Endodermal cell (in vitro differentiated cells): ENCODE measurements at regions not wholly inside any gene's neighbourhood (a gene's known extent, or its start where the extent isn't known, plus 50 kb on each side); places are given as distances from the start of the nearest gene placed in this dataset.

Experiments
- DNase-seq: peaks from one replicate; pipeline ENCODE4 v3.0.0-alpha.2; 2017
- H3K27ac ChIP-seq: 2 replicates; pipeline ENCODE4 v1.5.1; 2013; ENCODE audit warnings: mild to moderate bottlenecking, low read depth, low read length, moderate library complexity
- H3K27me3 ChIP-seq: 2 replicates; pipeline ENCODE4 v1.6.1; 2013; ENCODE audit warnings: mild to moderate bottlenecking, low read length, moderate library complexity; ENCODE audit not compliant: insufficient read depth, control insufficient read depth, poor library complexity, severe bottlenecking
- H3K36me3 ChIP-seq: 2 replicates; pipeline ENCODE4 v1.7.0; 2013; ENCODE audit warnings: mild to moderate bottlenecking, low read length, moderate library complexity; ENCODE audit not compliant: control insufficient read depth, insufficient read depth
- H3K4me1 ChIP-seq: one replicate; pipeline ENCODE4 v1.7.0; 2013; ENCODE audit warnings: low read length; ENCODE audit not compliant: control insufficient read depth, insufficient read depth
- H3K4me3 ChIP-seq: 2 replicates; pipeline ENCODE4 v1.5.1; 2013; ENCODE audit warnings: mild to moderate bottlenecking, low read length, moderate library complexity
- H3K9ac ChIP-seq: 2 replicates; pipeline ENCODE4 v1.6.1; 2013; ENCODE audit warnings: mild to moderate bottlenecking, low read length, moderate library complexity; ENCODE audit not compliant: poor library complexity, severe bottlenecking; ENCODE audit errors: extremely low read depth
- H3K9me3 ChIP-seq: 2 replicates; pipeline ENCODE4 v1.6.1; 2013; ENCODE audit warnings: mild to moderate bottlenecking, low read length, moderate library complexity; ENCODE audit not compliant: control insufficient read depth
- H3K27ac Mint-ChIP-seq: 2 replicates; pipeline ENCODE4 v1.8.0; 2020; ENCODE audit warnings: mixed read lengths
- H3K27me3 Mint-ChIP-seq: 2 replicates; pipeline ENCODE4 v1.8.0; 2021; ENCODE audit warnings: mild to moderate bottlenecking, mixed read lengths; ENCODE audit not compliant: insufficient read depth
- H3K36me3 Mint-ChIP-seq: 2 replicates; pipeline ENCODE4 v1.8.0; 2020; ENCODE audit warnings: low read depth, mixed read lengths
- H3K4me1 Mint-ChIP-seq: 2 replicates; pipeline ENCODE4 v1.8.0; 2020; ENCODE audit warnings: mixed read lengths
- H3K4me3 Mint-ChIP-seq: 2 replicates; pipeline ENCODE4 v1.8.0; 2020; ENCODE audit warnings: mild to moderate bottlenecking, moderate library complexity, mixed read lengths
- H3K9me3 Mint-ChIP-seq: 2 replicates; pipeline ENCODE4 v1.8.0; 2020; ENCODE audit warnings: mild to moderate bottlenecking, mixed read lengths
- WGBS, 2 experiments: methylation state at CpG; one replicate each; pipeline versions ENCODE4 v1.1.5 to v1.1.7; 2013; ENCODE audit warnings: missing lambda C conversion rate in 2 of 2, mixed read lengths in 1 of 2; ENCODE audit not compliant: insufficient coverage in 1 of 2, insufficient read length in 1 of 2; 5-methylcytosine and 5-hydroxymethylcytosine counted together
- TF ChIP-seq, protein P1 (sequence below): fragments of 200-600 bp; sonication (generic); conservative IDR thresholded peaks from 2 replicates; pipeline ENCODE4 v1.5.0; 2021; ENCODE audit warnings: antibody characterized with exemption, mild to moderate bottlenecking

DNA sequence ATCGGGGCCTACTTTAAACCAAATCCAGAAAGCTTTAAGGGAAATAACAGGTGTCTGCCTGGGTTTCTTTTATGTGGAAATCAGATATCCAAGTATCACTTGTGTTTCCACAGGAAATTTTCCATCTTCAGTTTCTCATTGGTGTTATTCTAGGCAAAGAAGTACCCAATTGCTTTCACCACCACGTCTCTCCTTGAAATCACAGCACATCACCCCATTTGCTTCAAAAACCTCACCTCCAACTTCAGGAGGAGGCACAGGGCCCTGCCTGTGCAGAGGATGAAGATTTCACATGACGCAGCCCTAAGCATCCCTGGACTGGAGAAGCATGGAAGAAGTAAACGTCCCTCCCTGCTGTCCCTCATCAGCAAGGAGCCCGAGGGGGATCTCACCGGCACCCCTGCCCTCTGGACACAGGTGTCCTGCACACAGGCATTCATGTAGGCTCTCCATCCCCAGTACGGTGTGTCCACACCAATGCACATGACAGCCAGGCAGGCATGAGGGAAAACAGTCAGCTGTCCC is 182.3 kb downstream of the TBXT start:
- Mint-ChIP-seq H3K27ac (no peak overlapping the region), H3K27me3 (peaks cover 92% of the 10 kb centered on the region), H3K4me1 (peaks cover 17% of the 10 kb centered on the region), H3K9me3 (no peaks in the 10 kb centered on the region), H3K4me3 (no peak overlapping the region), H3K36me3 (no peaks in the 10 kb centered on the region)
- H3K4me1 ChIP-seq = no peaks in the 10 kb centered on the region
- 81 to 90% methylated on average over 4 to 7 of the region's 7 CpGs for WGBS, 2 experiments
- no peak overlapping the region for H3K4me3 ChIP-seq
- no peaks in the 10 kb centered on the region for H3K36me3 ChIP-seq
- DNase-seq = no peak
- TF ChIP-seq, protein P1, sequence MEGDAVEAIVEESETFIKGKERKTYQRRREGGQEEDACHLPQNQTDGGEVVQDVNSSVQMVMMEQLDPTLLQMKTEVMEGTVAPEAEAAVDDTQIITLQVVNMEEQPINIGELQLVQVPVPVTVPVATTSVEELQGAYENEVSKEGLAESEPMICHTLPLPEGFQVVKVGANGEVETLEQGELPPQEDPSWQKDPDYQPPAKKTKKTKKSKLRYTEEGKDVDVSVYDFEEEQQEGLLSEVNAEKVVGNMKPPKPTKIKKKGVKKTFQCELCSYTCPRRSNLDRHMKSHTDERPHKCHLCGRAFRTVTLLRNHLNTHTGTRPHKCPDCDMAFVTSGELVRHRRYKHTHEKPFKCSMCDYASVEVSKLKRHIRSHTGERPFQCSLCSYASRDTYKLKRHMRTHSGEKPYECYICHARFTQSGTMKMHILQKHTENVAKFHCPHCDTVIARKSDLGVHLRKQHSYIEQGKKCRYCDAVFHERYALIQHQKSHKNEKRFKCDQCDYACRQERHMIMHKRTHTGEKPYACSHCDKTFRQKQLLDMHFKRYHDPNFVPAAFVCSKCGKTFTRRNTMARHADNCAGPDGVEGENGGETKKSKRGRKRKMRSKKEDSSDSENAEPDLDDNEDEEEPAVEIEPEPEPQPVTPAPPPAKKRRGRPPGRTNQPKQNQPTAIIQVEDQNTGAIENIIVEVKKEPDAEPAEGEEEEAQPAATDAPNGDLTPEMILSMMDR = no peak
- H3K9ac ChIP-seq = no peak overlapping the region
- H3K9me3 ChIP-seq = no peaks in the 10 kb centered on the region
- H3K27me3 ChIP-seq = peaks cover 89% of the 10 kb centered on the region
- H3K27ac ChIP-seq = no peak overlapping the region

- no peaks in the 10 kb centered on the region for H3K36me3 ChIP-seq
- Mint-ChIP-seq H3K36me3 (no peaks in the 10 kb centered on the region), H3K4me1 (peaks cover 17% of the 10 kb centered on the region), H3K9me3 (no peaks in the 10 kb centered on the region), H3K27me3 (peaks cover 86% of the 10 kb centered on the region), H3K4me3 (no peak overlapping the region), H3K27ac (no peak overlapping the region)
- TF ChIP-seq, protein P1 = no peak
- no peaks in the 10 kb centered on the region for H3K9me3 ChIP-seq
- H3K27ac ChIP-seq = no peak overlapping the region
- no peak overlapping the region for H3K9ac ChIP-seq
- no peak for DNase-seq
- H3K4me1 ChIP-seq = no peaks in the 10 kb centered on the region
- H3K27me3 ChIP-seq = peaks cover 87% of the 10 kb centered on the region
- H3K4me3 ChIP-seq = no peak overlapping the region
- WGBS, 2 experiments = 89 to 95% methylated on average over 8 to 11 of the region's 11 CpGs
These were observed 182.8 kb downstream of the TBXT start for GRCh38 chr6:165984729-165985275.

DNA sequence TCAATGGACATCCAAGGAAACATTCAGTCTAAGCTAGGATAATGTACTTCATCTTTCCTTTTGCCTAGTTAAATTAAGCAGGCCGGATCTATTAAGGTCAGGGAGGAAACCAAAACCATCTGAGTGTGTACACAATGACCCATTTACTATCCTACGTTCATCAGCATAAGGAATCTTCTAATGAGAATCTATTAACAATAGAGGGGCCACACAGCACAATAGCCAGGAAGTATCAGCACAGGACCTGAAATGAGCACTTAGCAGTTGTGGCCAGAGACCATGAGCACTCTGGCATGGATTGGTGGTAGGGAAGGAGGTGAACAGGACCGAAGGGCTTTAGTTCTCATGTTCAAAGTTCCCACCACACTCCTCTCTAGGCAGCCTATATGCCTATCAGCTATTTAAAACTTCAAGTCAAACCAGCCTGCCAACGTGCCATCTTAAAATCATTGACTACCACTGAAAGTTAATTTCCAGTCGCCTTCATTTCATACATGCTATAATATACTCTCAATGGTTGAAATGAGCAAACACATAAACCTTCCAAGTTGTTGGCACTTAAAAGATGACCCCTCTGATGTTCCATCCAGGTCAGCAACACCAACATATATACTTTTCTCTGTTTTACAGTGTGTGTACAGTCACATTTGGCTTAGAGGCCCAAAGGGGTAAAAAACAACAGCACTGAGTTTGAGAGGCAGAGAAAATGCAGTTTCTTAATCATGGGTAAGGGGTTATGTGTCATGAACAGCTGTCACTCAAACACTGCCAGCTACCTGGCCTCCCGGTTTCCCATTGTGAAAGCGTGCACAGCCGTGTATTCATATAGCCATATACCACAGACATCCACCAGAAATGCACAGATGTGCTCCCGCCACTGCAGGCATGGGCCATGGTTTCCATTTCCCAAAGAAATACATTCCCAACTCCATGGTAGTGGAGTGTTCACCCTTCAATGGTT is 184.3 kb downstream of the TBXT start:
- no peak overlapping the region for H3K27ac ChIP-seq
- Mint-ChIP-seq H3K9me3 (no peaks in the 10 kb centered on the region), H3K27me3 (peaks cover 75% of the 10 kb centered on the region), H3K27ac (no peak overlapping the region), H3K4me1 (peaks cover 17% of the 10 kb centered on the region), H3K36me3 (no peaks in the 10 kb centered on the region), H3K4me3 (no peak overlapping the region)
- no peak overlapping the region for H3K9ac ChIP-seq
- DNase-seq = no peak
- no peaks in the 10 kb centered on the region for H3K36me3 ChIP-seq
- H3K27me3 ChIP-seq = peaks cover 72% of the 10 kb centered on the region
- no peaks in the 10 kb centered on the region for H3K9me3 ChIP-seq
- no peaks in the 10 kb centered on the region for H3K4me1 ChIP-seq
- 91 to 92% methylated on average over 9 of the region's 9 CpGs for WGBS, 2 experiments
- TF ChIP-seq, protein P1 = no peak
- H3K4me3 ChIP-seq = no peak overlapping the region
